ENCODE measurements at regions not wholly inside any gene's neighbourhood (a gene's known extent, or its start where the extent isn't known, plus 50 kb on each side); places are given as distances from the start of the nearest gene placed in this dataset.

DNA sequence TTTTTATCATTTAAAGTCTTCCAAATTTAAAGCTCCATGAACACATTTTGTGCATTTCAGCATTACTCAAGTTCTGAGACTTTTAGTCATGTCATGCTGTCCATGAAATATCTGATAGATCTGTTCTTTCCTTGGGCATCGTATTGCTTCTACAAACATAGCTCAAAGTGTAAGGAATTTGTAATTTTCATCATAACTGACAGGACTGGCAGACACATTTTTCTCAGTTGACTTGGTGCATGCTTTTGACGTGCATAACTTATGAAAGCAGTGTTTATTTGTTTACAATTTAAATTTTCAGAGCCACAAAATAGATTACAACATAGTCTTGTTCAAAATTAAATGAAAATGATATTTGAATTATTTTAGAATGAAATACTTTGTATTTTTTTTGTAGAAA lies 812.1 kb upstream of the NOVA1 start:
- no peak overlapping the region for H2BK15ac ChIP-seq (ENCODE audit: low read depth, low read length)
- no peaks in the 10 kb centered on the region for H3K27me3 ChIP-seq (ENCODE audit: control insufficient read depth, insufficient read depth, low read length)
- dilution Hi-C loops (cut with HindIII; ENCODE audit: low sequenced_read_pairs, unreplicated experiment) (no loop called here), intact Hi-C loops (cut with micrococcal nuclease) (no loop called here), in situ Hi-C loops (cut with MboI; ENCODE audit: low sequenced_read_pairs) (no loop called here)
- no peak overlapping the region for H4K91ac ChIP-seq (ENCODE audit: insufficient read depth, low read depth, low read length)
- ChIA-PET CTCF (no interaction called here), POLR2A (ENCODE audit: unreplicated experiment) (no interaction called here)
- H4K5ac ChIP-seq (ENCODE audit: low read depth, low read length): no peak overlapping the region
- no peaks in the 10 kb centered on the region for H3K36me3 ChIP-seq (ENCODE audit: control insufficient read depth, insufficient read depth, low read length)
- 0 out of 2 replicates have a peak, but pooled peaks cover 3% of the 10 kb centered on the region for H3K9me3 ChIP-seq (ENCODE audit: control insufficient read depth, insufficient read depth, low read length)
- no peak overlapping the region for H3K4me2 ChIP-seq (ENCODE audit: low read depth, low read length)
- no peak overlapping the region for H3K14ac ChIP-seq (replicated peaks; ENCODE audit: low read depth, low read length)
- no peak overlapping the region for H3K4ac ChIP-seq (ENCODE audit: low read depth, low read length)
- WGBS, 2 experiments (ENCODE audit: extremely low coverage in 2 of 2, insufficient read length in 1 of 2): no CpG with 5 or more reads among the region's 2 CpGs
- no peak overlapping the region for H2AK5ac ChIP-seq (ENCODE audit: low read depth, low read length)
- no peak for DNase-seq
- no peaks in the 10 kb centered on the region for H3K79me1 ChIP-seq (ENCODE audit: low read depth in 1 of 2, low read length in 2 of 2)
- BruUV-seq (replicated peaks): no TSS peak
- no peak overlapping the region for H2AFZ ChIP-seq (replicated peaks; ENCODE audit: low read length, poor library complexity)
- no peak for TF ChIP-seq RFX5 (IDR thresholded peaks at IDR 0.05; ENCODE audit: low read depth, low read length)
- no peak for TF ChIP-seq POLR2A (IDR thresholded peaks at IDR 0.05; ENCODE audit: low read depth, low read length)
- TF ChIP-seq BHLHE40 (IDR thresholded peaks at IDR 0.05; ENCODE audit: low read depth, low read length): no peak
- TF ChIP-seq MAFK (IDR thresholded peaks at IDR 0.05; ENCODE audit: low read depth, low read length): no peak
- TF ChIP-seq, protein P1, sequence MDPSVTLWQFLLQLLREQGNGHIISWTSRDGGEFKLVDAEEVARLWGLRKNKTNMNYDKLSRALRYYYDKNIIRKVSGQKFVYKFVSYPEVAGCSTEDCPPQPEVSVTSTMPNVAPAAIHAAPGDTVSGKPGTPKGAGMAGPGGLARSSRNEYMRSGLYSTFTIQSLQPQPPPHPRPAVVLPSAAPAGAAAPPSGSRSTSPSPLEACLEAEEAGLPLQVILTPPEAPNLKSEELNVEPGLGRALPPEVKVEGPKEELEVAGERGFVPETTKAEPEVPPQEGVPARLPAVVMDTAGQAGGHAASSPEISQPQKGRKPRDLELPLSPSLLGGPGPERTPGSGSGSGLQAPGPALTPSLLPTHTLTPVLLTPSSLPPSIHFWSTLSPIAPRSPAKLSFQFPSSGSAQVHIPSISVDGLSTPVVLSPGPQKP (IDR thresholded peaks at IDR 0.05; ENCODE audit: borderline replicate concordance, low read depth, low read length): no peak
- no peak for TF ChIP-seq SMC3 (IDR thresholded peaks at IDR 0.05; ENCODE audit: low read depth, low read length)
- TF ChIP-seq MAZ (IDR thresholded peaks at IDR 0.05; ENCODE audit: borderline replicate concordance, low read depth, low read length): no peak
- TF ChIP-seq CHD1 (IDR thresholded peaks at IDR 0.05; ENCODE audit: low read depth, low read length): no peak
- TF ChIP-seq RAD21 (IDR thresholded peaks at IDR 0.05; ENCODE audit: low read length): no peak
- TF ChIP-seq, protein P2, sequence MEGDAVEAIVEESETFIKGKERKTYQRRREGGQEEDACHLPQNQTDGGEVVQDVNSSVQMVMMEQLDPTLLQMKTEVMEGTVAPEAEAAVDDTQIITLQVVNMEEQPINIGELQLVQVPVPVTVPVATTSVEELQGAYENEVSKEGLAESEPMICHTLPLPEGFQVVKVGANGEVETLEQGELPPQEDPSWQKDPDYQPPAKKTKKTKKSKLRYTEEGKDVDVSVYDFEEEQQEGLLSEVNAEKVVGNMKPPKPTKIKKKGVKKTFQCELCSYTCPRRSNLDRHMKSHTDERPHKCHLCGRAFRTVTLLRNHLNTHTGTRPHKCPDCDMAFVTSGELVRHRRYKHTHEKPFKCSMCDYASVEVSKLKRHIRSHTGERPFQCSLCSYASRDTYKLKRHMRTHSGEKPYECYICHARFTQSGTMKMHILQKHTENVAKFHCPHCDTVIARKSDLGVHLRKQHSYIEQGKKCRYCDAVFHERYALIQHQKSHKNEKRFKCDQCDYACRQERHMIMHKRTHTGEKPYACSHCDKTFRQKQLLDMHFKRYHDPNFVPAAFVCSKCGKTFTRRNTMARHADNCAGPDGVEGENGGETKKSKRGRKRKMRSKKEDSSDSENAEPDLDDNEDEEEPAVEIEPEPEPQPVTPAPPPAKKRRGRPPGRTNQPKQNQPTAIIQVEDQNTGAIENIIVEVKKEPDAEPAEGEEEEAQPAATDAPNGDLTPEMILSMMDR (conservative IDR thresholded peaks at IDR 0.05; ENCODE audit: low read depth, low read length): no peak
- TF ChIP-seq NFE2L2 (IDR thresholded peaks at IDR 0.05; ENCODE audit: low read depth, low read length): no peak
- no peak for TF ChIP-seq RCOR1 (IDR thresholded peaks at IDR 0.05; ENCODE audit: insufficient replicate concordance, low read length)
- no peak for TF ChIP-seq CEBPB (IDR thresholded peaks at IDR 0.05; ENCODE audit: low read depth, low read length)
- TF ChIP-seq, protein P3, sequence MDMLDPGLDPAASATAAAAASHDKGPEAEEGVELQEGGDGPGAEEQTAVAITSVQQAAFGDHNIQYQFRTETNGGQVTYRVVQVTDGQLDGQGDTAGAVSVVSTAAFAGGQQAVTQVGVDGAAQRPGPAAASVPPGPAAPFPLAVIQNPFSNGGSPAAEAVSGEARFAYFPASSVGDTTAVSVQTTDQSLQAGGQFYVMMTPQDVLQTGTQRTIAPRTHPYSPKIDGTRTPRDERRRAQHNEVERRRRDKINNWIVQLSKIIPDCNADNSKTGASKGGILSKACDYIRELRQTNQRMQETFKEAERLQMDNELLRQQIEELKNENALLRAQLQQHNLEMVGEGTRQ (IDR thresholded peaks at IDR 0.05; ENCODE audit: low read depth, low read length): no peak
- H2BK120ac ChIP-seq (ENCODE audit: low read depth, low read length): no peak overlapping the region
- H3K9ac ChIP-seq (ENCODE audit: low read depth, low read length): no peak overlapping the region
- H2BK5ac ChIP-seq (ENCODE audit: low read depth, low read length, poor library complexity, severe bottlenecking): no peak overlapping the region
- H3K27ac ChIP-seq (ENCODE audit: insufficient read depth, low read length): no peak overlapping the region
- no peak overlapping the region for H3K23ac ChIP-seq (ENCODE audit: low read depth, low read length)
- no peak overlapping the region for H3K56ac ChIP-seq (ENCODE audit: extremely low read depth, insufficient read depth, low read length)
- no peak overlapping the region for H4K8ac ChIP-seq (ENCODE audit: low read depth in 2 of 2, low read length in 2 of 2)
- H3K18ac ChIP-seq (ENCODE audit: low read depth, low read length): no peak overlapping the region
- no peaks in the 10 kb centered on the region for H3K4me1 ChIP-seq (ENCODE audit: control insufficient read depth, insufficient read depth, low read length)
- ATAC-seq (ENCODE audit: low read depth): no peak
- H3K9me1 ChIP-seq (ENCODE audit: insufficient read depth, low read length): no peaks in the 10 kb centered on the region
- no peak overlapping the region for H3K4me3 ChIP-seq (ENCODE audit: insufficient read depth, low read depth, low read length)
- no peak overlapping the region for H2AK9ac ChIP-seq (replicated peaks; ENCODE audit: low read depth, low read length, poor library complexity)
- H2BK20ac ChIP-seq (ENCODE audit: low read depth, low read length): no peak overlapping the region
- no peaks in the 10 kb centered on the region for H4K20me1 ChIP-seq (ENCODE audit: insufficient read depth, low read length)

Data from IMR-90 (cell line).